COLO668 (cell line): ENCODE measurements at regions not wholly inside any gene's neighbourhood (a gene's known extent, or its start where the extent isn't known, plus 50 kb on each side); places are given as distances from the start of the nearest gene placed in this dataset.

Source experiments
- DNase-seq: peaks from one replicate; lab custom pipeline; 2025; ENCODE audit not compliant: unreplicated experiment; lab: John Stamatoyannopoulos, UW

DNA sequence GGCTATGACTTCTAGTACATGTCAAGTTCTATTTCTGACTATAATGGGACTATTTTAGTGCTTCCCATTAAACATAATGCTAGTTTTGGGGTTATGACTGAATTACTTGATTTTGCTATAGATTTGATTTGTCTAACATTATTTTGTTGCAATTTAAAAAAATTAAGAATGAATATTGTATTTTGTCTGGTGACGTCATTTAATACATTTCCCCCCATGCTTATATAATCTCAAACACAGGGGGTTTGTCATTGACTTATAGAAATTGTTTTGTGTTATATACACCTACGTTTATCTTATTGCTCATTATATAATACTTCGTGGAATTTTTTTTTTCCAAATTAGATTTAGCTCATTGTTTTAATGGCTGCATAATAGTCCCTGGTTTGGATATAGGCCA is 270.3 kb upstream of the VLDLR start:
- DNase-seq: no peak

DNA sequence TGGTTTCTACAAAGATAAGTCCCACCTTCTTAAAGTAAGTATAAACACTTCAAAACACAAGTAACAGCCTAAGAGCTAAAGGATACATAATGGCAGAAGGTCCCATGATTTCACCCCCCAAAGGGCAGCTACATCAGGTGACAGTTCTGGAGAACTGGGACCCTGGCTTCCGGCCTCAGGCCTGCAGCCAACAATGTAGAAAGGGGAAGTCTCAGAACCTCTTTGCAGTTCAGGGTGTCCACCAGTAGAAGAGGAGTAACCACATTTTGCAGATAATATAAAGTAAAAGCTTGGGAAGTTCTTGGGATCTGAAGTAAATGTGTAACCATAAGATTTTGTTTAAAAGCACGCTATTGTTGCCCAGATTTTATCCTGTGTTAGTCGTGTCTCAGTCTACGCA is 267.4 kb upstream of the VLDLR start:
- DNase-seq: no peak

DNA sequence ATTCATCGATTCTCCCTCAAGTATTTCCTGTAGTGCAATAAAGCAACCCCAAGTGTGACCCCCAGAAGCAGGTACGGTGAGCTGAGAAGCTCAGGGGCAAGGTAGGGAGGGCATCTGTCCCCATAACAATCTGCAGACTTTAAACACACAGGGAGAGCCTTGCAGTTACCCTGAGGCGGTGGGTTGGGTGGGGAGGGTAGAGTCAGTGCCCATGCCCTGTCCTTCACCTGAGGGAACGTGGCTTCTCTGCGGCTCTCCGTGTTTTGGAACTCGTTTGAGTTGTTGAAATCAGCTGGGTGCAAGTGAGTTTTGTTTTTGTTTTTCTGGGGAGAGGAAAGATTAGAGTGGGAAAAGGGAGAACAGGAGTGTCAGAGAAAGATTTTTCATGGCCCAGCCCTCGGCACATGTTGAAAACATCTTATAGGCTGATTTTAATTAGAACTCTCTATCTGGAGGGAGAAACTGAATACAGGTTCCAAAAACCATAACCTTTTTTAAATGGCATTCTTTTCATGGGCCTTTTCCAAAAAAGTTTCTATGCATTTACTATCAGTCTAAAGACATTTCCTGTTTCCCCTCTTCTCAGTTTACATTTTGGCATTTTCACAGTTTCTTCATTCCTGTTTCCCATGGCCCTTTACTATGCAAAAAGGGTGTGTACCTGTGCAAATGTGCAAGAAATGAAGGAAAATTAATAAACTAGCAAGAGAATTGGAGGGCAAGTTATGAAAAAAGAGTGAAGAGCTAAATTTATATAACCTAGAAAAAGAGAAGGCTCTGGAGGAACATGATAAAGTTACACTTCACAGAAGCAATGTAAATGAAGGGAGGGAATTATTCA is 266.5 kb upstream of the VLDLR start:
- no peak for DNase-seq

DNA sequence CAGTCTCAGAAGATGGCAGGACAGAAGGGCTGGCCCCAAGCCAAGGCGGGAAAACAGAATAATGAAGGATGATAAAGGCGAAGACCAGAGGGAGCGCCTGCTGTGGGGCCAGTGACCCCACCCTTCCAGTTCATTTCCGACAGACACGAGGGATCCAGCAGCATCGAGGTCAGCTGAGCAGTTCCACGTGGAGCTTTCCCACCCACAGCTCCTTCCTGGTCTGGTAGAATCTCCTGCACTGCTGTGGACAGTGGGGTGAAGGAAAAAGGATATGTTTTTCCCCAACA is 265.9 kb upstream of the VLDLR start:
- DNase-seq: no peak

DNA sequence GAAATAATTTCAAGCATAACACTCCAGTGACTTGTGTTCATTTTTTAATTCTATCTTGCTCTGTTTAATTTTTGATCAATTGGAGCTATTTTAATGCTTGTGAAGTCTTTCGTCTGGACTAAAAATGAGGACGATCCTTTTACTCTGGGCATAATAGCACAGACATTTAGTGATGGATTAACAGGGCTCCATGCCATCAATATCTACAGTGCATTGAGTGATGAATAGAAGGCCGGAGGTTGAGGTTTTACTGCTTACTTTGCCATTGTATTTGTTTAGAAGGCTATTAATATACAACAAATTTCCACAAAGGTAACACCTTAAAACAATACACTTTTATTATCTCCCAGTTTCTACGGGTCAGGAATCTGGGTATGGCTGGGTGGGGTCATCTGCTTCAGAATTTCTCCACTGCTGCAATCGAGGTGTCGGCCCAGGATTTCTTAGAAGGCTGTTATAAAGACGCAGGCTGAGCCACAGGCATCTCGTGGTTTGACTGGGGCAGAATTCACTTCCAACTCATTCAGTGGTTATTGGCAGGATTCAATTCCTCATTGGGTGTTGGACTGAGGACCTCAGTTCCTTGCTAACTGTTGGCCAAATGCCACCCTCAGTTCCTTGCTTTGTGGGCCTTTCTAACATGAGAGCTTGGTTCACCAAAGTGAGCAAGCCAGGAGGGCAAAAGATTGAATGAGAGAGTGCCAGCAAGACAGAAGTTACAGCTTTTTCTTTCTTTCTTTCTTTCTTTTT is 265.4 kb upstream of the VLDLR start:
- DNase-seq: no peak

DNA sequence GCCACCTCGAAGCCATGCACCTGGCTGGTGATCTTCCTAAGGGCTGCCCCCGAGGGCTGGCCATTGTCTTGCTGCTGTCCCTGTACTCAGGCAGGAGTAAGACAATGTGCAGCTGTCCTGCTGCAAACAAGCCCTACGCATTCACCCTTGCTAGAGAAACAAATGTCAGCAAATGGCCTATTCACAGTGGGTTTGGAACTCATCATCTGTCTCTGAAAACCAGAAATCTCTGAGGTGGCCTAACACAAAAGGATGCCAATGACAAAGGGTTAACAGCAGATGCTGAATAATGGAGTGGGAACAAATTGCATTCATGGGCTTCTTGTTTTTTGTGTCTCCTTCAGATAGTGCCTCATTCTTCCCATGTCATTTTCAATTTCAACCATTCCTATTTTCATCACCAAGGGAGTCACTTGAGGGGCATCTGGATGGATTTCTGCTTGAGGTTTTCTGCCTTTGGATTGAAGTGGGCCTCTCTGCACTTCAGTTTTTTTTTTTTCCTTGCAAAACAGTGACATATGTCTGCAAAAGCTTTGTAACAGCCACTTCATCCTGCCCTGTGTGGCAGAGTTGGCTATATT is 261.6 kb upstream of the VLDLR start:
- DNase-seq: peak; percentile 52

DNA sequence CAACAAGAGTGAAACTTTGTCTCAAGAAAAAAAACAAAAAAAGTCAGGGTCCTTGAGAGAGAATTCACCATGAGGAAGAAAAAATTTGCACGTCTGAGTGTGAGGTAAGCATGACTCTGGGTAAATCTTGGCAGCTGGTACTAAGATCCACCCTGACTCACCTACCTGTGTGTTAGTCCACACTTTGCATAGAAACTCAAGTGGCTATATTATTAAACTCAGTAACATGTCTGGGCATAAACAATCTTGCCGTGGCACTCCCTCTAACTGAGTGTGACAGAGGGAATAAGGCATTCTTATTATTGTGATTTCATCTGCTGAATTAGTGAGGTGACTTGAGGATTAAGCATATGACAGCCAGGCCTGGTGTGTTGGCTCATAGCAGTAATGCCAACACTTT is 259.4 kb upstream of the VLDLR start:
- no peak for DNase-seq

DNA sequence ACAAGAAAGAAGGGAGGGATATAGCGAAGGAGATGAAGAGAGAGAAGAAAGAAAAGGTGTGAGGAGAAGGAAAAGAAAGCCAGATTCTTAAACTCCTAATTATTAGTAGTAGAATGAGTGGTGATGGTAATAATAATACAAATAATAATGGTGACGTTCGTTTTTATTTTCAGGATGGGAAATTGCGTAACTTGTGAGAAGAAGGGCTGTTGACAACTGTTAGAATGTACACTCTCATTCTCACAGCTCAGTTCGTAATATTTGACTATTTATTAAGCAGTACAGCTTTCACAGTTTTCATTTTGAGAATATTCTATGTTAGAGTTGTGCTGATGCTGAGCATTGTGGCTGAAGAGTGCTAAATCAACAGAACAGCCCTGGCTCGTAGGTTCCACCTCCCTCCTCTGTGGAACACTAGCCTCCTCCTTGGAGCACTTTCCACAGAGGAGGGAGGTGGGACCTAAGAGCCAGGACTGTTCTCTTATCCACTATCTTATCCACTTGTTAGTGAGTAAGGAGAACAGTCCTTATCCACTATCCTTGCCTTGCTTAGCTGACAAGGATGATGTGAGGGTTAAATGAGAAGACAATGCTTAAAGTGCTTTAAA is 258.3 kb upstream of the VLDLR start:
- DNase-seq: no peak

DNA sequence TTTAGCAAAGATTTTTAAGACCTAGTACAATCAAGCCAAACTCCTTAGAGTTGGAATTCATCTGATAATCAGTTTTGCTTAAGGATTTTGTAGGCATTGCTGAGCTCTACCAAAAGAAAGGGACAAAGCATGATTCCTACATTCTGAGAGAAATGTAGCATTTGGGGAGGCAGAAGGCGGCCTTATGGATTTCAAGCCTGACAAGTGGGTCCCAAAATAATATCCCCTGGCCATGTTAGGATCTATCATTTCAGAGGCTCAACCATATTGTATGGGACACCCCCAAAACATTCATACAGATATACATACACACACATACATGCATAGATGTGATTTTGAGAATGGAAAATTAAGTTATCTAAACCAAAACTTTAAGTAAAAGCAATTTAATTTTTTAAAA is 257.8 kb upstream of the VLDLR start:
- no peak for DNase-seq

DNA sequence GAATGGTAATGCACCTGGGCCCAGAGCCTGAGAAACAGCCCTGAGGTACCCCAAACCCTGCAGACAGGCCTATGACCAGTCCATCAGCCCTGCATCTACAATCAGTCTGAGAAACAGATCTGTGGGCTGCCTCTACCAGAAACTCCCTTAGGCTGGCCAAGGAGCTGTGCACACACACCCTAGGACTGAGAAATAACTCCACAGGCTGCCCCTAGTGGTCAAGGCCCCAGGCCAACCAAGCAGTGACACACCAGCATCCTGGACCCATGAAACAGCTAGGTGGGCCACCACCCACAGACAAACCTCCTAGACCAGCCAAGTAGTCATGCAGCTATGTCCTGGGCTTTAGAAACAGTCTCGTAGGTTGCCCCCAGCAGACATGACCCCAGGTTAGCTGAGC is 253.6 kb upstream of the VLDLR start:
- no peak for DNase-seq

DNA sequence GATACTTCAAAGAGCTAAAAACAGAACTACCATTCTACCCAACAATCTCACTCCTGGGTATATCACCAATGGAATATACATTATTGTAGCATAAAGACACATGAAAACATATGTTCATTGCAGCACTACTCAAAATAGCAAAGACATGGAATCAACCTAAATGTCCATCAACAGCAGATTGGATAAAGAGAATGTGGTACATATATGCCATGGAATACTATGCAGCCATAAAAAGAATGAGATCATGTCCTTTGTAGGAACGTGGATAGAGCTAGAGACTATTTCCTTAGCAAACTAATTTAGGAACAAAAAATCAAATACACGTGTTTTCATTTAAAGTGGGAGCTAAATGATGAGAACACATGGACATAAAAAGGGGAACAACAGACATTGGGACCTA is 247.9 kb upstream of the VLDLR start:
- DNase-seq: no peak

DNA sequence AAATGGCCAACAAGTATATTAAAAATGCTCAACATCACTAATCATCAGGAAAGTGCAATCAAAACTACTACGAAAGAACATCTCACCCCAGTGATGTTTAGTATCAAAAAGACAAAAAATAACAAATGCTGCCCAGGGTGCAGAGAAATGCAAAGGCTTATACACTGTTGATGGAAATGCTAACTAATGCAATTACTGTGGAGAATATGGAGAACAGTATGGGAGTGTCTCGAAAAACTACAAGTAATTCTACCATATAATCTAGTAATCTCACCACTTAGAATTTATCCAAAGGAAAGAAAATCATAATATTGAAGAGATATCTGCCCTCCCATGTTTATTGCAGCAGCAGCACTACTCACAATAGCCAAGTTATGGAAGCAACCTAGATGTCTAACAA is 246.5 kb upstream of the VLDLR start:
- no peak for DNase-seq

DNA sequence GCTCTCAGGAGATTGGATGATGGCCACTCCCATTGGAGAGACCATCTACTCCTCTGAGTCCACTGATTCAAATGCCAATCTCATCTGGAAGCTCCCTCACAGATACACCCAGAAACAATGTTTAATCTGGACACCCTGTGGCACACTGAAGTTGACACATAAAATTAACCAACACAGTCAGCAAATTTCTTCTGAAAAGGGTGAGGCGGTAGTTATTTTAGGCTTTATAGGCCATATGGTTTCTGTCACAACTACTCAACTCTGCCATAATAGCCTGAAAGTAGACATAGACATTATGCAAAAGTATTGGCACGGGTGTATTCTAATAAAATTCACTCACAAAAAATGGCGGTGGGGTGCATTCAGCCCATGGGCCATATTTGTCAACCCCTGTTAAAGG is 244.5 kb upstream of the VLDLR start:
- no peak for DNase-seq

DNA sequence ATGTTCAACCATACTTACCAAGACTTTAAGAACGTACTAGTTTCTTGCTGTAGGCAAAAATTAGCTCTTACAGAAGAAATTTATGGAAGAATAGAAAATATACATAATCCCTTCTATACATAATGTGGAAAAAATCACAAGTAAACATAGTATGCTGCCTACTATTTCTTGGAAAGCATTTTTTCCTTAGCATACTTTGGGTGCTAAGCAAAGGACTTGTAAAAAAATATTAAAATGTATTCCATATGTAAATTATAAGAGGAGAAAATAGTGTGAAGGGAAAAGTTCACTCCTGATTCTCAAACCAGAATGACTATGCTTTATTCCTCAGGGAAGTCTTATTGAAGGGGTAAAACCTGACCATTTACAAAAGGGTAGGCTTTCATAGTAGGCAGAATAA is 243.8 kb upstream of the VLDLR start:
- no peak for DNase-seq

DNA sequence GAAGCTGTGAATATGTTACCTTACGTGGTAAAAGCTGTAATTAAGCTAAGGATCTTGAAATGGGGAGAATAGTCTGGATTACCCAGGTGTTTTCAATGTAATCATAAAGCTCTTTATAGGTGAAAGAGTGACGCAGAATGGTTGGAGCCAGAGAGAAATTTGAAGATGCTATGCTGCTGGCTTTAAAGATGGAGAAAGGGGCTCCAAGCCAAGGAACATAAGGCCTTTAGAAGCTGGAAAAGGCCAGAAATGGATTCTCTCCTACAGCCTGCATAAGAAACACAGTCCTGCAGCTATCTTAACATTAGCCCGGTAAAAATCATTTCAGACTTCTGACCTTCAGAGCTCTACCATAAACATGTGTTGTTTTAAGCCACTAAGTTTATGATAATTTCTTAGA is 243.3 kb upstream of the VLDLR start:
- DNase-seq: no peak

DNA sequence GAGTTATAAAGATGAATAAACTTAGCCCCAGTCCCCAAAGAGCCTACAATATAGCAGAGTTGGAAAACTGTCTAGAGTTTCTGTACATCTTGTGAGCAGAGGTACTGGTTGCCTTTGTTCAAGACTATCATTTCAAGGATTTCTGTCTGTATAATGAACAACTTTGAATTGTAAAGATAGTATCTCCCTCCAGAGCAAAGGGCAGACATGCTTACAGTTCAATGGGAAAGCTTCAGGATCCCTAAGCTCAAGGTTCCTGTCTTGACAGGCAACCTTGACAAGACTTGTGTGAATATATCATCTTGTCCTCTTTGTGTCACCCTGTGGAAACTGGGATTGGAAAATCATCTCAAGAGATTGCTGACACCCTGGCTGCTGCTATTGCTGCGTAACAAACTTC is 242.8 kb upstream of the VLDLR start:
- no peak for DNase-seq

DNA sequence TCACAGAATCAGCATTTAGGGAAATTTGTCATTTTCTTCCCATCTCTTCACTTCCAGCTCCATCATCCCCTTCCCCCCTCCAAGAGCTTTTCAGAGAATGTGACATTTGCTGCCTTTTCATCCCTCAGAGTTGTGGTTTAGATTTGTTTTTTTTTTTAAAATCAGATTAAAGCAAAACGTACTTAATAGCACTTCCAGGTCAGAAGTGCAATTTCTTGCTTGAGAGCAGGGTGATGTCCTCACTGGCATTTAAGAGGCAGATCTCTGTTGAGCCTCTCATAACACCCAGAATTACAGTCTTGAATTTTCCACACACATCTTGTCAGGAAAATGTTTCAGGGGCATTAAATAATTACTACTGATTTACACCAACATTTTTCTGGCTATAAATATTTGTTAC is 236.8 kb upstream of the VLDLR start:
- DNase-seq: no peak

DNA sequence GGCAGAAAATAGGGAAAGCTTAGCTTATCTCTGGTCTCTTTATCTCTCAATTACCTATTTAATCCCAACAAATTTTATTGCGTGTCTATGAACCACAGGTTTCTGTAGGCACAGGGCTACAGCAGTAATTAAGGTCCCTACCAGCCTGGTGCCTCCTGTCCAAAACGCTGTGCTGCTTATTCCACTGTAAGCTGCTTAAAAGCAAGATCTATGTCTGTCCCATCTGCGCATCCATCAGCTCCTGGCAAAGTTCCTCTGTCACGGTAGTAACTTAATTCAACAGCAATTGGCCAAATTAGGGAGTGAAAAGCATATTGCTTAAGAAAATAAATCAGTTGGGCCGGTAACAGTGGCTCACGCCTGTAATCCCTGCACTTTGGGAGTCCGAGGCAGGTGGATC is 235.8 kb upstream of the VLDLR start:
- no peak for DNase-seq

DNA sequence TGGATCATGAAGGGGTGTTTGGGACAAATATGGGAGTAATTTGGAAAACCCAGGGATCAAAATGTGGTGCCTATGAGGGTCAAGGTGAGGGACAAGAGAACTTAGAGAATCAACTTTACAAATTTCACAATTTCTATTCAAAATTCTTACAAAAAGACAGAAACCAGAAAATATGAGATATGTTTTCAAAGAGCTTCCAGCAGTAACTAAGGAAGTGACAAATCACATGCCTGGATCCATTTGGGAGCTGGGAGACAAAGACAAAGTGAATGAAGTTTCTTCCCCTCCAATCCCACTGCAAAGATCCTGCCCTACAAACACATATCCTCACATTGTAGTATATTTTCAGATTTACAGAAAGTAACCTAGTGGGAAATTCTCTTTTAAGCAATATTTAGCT is 235.0 kb upstream of the VLDLR start:
- no peak for DNase-seq

DNA sequence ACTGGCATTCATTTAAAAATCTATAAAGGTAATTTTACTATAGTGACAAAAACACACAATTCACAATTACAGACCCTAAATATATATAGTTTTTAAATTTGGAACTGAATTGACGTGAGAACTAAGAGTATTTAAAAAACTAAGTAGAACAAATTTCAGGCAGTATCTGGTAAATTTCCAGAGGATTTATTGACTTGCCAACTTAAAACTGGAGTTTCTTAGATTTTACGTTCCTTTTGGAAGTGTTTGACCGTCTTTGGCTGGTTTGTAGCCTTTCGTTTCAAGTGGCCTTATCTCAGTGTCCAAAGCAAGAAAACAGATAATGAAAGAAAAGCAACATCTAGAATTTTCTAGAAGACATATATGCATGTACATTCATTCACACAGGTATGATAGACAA is 234.4 kb upstream of the VLDLR start:
- DNase-seq: no peak

DNA sequence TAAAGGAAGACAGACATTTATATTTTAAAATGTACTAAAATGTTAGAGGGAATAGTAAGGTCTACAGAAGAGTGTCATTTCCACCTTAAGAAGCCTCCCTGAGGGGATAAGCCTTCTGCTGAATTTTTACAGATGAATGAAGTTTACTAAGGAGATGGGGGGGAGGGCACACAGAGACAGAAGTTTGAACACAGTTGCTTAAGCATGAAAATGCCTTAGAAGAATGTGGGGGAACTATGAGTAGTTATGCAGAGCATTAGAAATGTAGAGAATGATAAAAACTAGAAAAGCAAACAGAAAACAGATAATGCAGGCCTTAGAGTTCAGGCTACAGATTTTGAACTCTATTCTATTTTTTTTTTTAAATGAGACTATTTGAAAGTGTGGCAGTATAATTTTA is 232.2 kb upstream of the VLDLR start:
- no peak for DNase-seq

DNA sequence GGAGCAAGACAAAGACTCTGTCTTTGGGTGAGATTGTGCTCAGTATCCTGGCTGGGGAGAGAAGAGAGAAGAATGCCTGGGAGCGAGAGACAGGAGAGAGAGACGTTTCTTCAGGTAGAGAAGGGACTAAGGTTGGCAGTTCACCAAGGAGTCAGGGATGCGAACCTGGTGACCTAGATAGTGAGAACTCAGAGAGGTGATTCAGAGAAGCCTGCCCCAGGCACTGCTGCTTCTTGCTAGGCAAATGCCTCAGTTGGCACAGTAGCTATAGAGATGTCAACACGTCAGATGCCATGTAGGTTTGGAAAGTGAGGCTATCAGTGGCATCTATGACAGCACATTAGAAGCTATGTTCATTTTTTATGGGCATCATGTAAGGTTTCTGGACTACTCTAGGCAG is 231.6 kb upstream of the VLDLR start:
- no peak for DNase-seq
